ENCODE measurements at regions not wholly inside any gene's neighbourhood (a gene's known extent, or its start where the extent isn't known, plus 50 kb on each side); places are given as distances from the start of the nearest gene placed in this dataset.

- no peak overlapping the region for H3K4me3 ChIP-seq (ENCODE audit: low read depth, low read length)
- no peak for DNase-seq (ENCODE audit: low read depth)
Measured at GRCh38 chr3:170759511-170760173, 110.4 kb downstream of the RPL22L1 start.

- no peak for DNase-seq (ENCODE audit: low read depth)
- H3K4me3 ChIP-seq (ENCODE audit: low read depth, low read length) = no peak overlapping the region
Measured at GRCh38 chr3:170757038-170757437, 113.0 kb downstream of the RPL22L1 start.

- H3K4me3 ChIP-seq (ENCODE audit: low read depth, low read length) = no peak overlapping the region
- DNase-seq (ENCODE audit: low read depth) = no peak
Measured at GRCh38 chr3:170754311-170754693, 115.7 kb downstream of the RPL22L1 start.

- DNase-seq (ENCODE audit: low read depth) = peak; percentile 58
- H3K4me3 ChIP-seq (ENCODE audit: low read depth, low read length) = no peak overlapping the region
Measured at GRCh38 chr3:170753421-170754310, 116.3 kb downstream of the RPL22L1 start.

GRCh38 chr3:170752571-170753155 is 117.3 kb downstream of the RPL22L1 start:
- no peak for DNase-seq (ENCODE audit: low read depth)
- no peak overlapping the region for H3K4me3 ChIP-seq (ENCODE audit: low read depth, low read length)

- no peak overlapping the region for H3K4me3 ChIP-seq (ENCODE audit: low read depth, low read length)
- DNase-seq (ENCODE audit: low read depth) = no peak
Measured at GRCh38 chr3:170751899-170752293, 118.1 kb downstream of the RPL22L1 start.

- DNase-seq (ENCODE audit: low read depth) = peak; percentile 94
- H3K4me3 ChIP-seq (ENCODE audit: low read depth, low read length) = no peak overlapping the region
Measured at GRCh38 chr3:170751083-170751898, 118.7 kb downstream of the RPL22L1 start.

GRCh38 chr3:170750478-170750830 is 119.5 kb downstream of the RPL22L1 start:
- no peak for DNase-seq (ENCODE audit: low read depth)
- H3K4me3 ChIP-seq (ENCODE audit: low read depth, low read length) = no peak overlapping the region

GRCh38 chr3:170749765-170750477 is 120.1 kb downstream of the RPL22L1 start:
- no peak overlapping the region for H3K4me3 ChIP-seq (ENCODE audit: low read depth, low read length)
- DNase-seq (ENCODE audit: low read depth) = no peak

GRCh38 chr3:170749185-170749584 is 120.8 kb downstream of the RPL22L1 start:
- no peak for DNase-seq (ENCODE audit: low read depth)
- no peak overlapping the region for H3K4me3 ChIP-seq (ENCODE audit: low read depth, low read length)

GRCh38 chr3:170746175-170746942 is 123.6 kb downstream of the RPL22L1 start:
- H3K4me3 ChIP-seq (ENCODE audit: low read depth, low read length) = no peak overlapping the region
- DNase-seq (ENCODE audit: low read depth) = no peak

GRCh38 chr3:170745211-170745718 is 124.7 kb downstream of the RPL22L1 start:
- DNase-seq (ENCODE audit: low read depth) = no peak
- no peak overlapping the region for H3K4me3 ChIP-seq (ENCODE audit: low read depth, low read length)

- no peak for DNase-seq (ENCODE audit: low read depth)
- no peak overlapping the region for H3K4me3 ChIP-seq (ENCODE audit: low read depth, low read length)
Measured at GRCh38 chr3:170741756-170742529, 128.1 kb downstream of the RPL22L1 start.

- H3K4me3 ChIP-seq (ENCODE audit: low read depth, low read length) = peak overlapping the region; percentile 12
- peak; percentile 93 for DNase-seq (ENCODE audit: low read depth)
Measured at GRCh38 chr3:170740726-170741591, 129.0 kb downstream of the RPL22L1 start.

GRCh38 chr3:170740285-170740684 is 129.7 kb downstream of the RPL22L1 start:
- no peak overlapping the region for H3K4me3 ChIP-seq (ENCODE audit: low read depth, low read length)
- DNase-seq (ENCODE audit: low read depth) = no peak

GRCh38 chr3:170739410-170739809 is 130.6 kb downstream of the RPL22L1 start:
- DNase-seq (ENCODE audit: low read depth) = no peak
- no peak overlapping the region for H3K4me3 ChIP-seq (ENCODE audit: low read depth, low read length)

GRCh38 chr3:170738766-170739165 is 131.2 kb downstream of the RPL22L1 start:
- H3K4me3 ChIP-seq (ENCODE audit: low read depth, low read length) = no peak overlapping the region
- DNase-seq (ENCODE audit: low read depth) = no peak
